GM19468 (cell line): ENCODE measurements at regions not wholly inside any gene's neighbourhood (a gene's known extent, or its start where the extent isn't known, plus 50 kb on each side); places are given as distances from the start of the nearest gene placed in this dataset.

Experiments used
- ATAC-seq: cut with Tn5 transposase; IDR thresholded peaks from one replicate; pipeline ENCODE4 v1.9.1; 2021; ENCODE audit warnings: mild to moderate bottlenecking, moderate library complexity, moderate number of reproducible peaks; ENCODE audit not compliant: unreplicated experiment; ENCODE audit errors: extremely low read depth

DNA sequence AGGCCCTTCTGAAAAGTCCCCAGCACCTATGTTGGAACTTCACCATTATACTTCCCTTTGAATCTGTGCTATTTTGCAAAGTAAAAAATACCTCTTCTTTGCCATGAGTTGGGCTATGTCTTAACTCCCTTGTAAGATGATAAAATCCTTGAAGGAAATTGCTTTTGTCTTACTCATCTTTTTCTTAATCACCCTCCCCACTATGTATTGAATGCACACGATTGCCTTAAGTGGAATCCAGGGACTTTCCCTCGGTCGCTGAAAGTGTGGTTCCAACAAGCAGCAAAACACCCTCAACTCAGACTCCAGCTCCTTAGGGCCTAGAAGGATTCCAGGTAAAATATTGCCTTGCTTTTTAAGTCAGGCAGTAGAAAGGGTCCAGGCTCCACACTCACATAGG, 173.2 kb upstream of the ARL4C start:
- no peak for ATAC-seq

DNA sequence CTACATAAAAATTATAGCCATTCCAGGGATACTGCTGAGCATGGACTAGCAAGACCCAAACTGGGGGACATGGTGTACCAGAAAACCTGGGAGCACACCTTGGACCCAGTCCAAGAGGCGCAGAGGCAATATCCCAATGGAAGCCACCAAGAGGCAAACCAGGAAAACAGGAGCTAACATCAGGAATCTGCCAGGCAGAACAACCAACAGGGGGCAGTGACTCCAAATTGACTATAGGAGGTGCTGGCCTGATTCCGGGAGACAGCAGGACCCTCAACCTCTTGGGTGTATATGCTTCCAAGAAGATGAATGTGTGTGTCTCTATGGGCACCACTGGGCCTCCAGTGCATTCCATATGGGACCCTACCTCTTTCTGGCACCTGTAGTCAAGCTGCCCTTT, 172.7 kb upstream of the ARL4C start:
- ATAC-seq: no peak

DNA sequence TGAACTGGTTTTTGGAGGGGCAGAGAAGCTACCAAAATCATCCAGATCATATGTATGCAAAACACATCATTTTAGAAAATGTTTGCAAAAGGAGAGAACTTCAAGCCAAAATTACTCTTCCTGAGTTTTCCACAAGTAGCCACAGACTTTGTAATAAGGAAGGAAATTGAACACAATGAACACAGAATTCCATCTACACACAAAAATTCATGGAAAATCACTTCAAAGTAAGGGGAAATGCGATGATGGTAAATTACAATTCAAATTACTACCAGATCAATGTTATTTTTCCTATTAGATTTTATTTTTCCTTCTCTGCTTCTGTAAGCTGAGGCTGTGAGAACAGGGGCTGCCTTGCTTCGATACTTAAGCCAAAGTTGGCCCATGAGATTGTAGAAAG, 172.1 kb upstream of the ARL4C start:
- no peak for ATAC-seq

DNA sequence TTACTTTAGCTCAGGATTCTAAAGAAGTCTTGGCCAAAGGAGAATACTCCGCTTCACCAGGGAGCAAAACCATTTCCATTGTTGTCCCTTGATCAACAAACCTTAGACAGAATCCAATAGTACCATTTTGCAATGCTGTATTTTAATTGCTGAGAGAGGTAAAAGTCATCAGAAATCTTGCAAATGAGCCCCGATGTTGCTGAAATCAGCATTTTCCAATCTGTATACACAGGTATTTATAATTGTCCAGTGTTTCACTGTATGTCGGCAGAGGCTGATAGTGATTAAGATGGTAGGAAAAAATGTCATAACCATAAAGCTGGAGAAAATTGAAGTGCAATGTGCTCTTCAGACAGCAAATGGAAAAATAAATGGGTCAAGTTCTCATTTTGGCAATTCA, 170.0 kb upstream of the ARL4C start:
- ATAC-seq: no peak

DNA sequence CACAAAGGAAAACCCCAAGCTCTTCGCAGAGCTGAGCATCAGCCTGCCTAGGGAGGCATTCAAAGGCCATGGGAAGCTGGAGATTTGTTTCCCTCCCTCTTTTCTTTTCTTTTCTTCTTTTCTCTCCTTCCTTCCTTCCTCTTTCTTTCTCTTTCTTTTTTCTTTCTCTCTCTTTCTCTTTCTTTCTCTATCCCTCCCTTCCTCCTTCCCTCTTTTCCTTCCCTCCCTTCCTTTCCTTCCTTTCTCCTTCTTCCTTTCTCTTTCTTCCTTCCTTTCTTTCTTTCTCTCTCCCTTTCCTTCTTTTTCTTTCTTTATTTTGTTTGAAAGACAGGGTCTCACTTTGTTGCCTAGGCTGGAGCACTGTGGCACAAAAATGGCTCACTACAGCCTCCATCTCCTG, 168.4 kb upstream of the ARL4C start:
- ATAC-seq: no peak

DNA sequence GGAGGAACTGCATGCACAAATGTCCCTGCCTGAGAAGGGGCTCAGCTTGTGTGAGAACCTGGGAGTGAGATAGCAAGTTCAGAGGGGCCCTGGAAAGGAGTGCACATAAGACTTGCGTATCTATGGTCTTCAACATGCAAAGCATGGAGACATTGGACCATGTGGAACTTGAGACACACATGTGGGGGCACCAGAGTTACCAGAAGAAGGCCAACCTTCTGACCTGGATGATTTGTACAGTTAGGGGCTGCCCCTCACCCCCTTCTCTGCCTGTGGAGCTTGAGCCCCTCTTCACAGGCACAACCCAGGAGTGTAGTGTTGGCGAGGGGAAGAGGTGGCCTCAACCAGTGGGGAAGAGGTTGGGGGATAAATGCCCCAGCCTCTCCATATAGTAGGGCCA, 165.0 kb upstream of the ARL4C start:
- no peak for ATAC-seq

DNA sequence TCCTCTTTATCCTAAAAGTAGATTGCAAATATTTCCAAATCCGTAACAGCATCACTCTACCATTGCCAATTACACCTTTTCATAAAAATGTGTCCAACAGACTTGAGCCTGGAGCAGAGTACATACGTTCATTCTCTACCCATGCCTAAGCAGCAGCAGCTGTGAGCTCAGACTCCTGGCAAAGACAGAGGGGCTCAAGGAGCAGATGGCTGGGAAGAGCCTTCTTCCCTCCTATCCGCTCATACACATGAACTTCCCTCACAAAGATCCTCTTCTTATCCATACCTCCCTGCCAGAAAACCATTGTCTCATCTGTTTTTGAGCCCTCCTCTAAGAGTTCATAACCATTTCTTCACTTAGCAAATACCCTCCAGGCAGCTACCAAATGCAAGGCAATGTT, 164.3 kb upstream of the ARL4C start:
- ATAC-seq: no peak

DNA sequence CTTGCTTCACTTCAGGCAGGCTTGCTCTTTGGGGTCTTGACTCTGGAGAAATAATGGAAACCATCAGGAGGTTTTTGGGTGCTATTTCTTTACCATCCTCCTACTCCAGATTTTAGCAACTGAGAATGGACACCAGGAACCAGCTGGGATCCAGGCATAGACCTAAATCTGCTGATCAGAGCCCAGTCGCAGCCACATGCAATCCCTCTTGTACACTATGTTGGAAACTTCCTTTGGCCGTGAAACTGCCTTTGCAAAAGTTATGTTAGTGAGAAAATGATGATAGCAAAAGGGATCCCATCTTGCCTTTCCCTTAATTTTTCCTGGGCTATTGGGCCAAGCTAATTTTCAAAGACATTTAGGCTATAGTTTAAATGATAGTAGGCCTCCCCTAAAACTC, 158.8 kb upstream of the ARL4C start:
- ATAC-seq: no peak

DNA sequence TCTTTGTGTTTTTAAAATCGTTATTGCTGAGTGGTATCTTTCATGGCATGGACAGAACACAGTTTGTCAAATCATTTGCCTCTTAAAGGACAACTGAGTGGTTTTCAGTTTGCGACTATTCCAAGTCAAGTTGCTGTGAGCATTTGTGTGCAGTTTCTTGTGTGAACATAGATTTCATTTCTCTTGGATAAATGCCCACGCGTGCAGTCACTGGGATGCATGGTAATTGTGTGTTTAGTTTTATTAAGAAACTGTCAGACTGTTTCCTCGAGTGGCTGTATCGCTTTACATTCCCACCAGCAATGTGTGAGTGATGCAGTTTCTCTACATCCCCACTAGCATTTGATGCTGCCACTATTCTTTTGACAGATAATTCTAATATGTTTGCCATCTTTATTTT, 154.0 kb upstream of the ARL4C start:
- no peak for ATAC-seq

DNA sequence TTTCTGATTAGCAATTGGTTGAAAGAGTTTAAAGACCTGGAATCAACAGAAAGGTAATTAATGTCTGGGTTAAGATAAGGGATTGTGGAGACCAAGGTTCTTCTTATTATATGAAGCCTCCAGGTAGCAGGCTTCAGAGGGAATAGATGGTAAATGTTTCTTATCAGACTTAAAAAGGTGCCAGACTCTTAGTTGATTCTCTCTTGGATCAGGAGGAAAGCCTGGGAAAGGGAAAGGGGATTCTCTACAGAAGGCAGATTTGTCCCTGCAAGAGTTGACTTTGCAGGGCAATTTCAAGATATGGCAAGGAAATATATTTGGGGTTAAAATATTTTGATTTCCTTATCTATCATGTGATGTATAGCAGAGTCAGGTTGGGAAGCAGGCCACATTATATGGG, 153.1 kb upstream of the ARL4C start:
- no peak for ATAC-seq

DNA sequence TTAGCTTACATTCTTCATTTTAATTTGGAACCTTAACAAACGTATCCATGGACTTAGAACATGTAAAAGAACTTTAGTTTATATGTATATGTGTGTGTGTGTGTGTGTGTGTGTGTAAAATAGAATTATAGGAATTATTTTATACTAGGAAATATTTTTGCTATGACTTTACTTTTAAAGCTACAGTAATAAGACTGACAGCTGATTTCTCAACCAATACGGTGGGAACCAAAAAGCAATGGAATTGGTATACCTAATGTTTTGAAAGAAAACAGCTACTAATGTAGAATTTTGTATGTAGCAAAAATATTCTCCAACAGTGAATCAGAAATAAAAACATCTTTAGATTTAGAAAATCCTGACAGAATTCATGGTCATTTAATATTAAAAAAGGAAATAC, 146.5 kb upstream of the ARL4C start:
- ATAC-seq: no peak

DNA sequence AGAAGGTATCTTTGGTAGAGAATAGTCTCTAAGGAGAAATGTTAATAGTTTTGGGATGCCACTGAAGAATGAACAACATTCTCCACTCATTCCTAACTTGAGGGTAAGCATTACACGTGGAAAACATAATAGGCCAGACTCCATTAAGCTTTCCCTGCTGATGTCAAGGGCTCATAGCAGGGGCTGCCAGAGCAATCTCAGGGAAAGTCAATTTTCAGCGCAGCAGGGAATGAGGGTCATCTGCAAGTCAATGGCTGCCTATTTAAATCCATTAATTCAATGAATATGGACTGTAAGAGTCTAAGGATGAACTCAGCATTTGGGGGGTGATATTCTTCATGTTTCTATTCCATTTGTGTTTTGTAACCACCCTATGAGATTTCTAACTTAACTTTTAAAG, 144.2 kb upstream of the ARL4C start:
- ATAC-seq: no peak

DNA sequence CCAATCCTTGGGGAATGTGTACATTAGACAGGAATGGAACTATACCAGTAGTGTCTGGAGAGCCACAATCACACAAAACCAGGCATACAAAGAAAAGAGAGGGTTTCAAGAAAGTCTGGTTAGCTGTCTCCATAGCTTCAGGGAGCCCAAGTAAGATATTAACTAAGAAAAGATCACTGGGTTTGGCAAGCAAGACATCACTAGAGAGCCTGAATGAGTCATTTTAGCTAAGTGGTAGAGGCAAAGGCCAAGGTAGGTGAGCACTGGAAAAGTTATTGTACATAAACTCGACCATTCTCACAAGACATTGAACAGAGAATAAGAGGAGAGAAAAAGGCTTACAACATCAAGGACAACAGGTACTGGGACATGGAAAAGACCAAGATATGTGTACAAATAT, 143.8 kb upstream of the ARL4C start:
- no peak for ATAC-seq

DNA sequence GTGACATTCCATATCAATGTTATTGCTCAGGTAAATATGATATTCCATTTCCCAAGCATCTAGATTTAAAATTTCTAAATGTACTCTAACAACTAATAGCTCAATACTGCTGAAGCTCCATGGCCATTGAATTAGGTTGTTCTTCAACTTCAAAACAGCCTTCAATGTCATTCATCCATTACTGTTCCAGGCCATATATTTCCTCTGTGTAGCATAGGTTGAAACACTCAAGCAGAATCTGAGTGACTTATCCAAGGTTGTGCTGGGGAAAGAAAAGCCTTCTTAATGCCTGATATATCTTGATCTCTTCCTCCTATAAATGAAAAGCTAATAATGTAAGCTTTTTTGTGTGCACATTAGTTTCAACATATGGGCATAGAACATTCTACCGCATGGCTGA, 142.1 kb upstream of the ARL4C start:
- no peak for ATAC-seq

DNA sequence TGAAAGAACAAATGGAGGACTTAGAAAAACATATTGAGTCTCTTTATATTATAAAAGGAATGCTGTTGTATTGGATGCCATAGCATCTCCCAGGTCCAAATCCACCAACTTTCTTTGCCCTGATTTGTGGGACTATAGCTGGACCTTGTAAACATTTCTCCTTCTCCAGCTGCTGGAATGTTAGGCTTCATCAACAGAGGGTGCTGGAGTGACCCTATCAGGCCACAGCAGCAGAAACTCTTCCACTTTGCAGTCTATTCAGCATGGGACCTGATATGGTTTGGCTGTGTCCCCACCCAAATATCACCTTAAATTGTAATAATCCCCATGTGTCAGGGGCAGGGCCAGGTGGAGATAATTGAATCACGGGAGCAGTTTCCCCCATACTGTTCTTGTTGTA, 138.4 kb upstream of the ARL4C start:
- ATAC-seq: no peak

DNA sequence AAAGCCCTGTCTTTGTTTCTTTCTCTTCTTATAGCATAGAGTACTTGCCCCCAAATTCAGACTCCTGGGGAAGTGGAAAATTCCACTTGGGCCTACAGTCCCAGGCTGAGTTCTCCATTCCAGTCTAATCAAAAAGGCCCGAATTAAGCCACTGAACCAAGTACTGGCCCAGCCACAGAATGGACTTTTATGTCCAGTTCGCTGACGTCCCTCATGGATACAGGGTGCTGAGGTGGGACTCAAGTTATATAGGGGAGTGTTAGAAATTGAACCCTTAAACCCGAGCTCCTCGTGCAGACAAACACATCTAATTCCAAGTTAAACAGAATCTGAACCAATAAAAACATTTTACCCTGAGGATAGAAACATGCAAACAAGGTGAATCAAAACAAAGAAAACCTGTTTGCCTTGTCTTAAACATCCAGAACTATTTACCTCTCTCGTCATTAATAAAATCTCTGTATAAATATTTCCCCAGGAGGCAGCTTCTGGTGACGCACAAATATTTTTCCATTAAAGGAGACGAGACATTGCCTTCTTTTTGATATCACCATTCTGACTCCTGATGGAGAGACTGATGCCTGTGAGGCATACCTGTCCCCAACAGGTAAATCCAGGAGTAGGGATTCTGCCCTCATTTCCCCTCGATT, 136.8 kb upstream of the ARL4C start:
- ATAC-seq: no peak

DNA sequence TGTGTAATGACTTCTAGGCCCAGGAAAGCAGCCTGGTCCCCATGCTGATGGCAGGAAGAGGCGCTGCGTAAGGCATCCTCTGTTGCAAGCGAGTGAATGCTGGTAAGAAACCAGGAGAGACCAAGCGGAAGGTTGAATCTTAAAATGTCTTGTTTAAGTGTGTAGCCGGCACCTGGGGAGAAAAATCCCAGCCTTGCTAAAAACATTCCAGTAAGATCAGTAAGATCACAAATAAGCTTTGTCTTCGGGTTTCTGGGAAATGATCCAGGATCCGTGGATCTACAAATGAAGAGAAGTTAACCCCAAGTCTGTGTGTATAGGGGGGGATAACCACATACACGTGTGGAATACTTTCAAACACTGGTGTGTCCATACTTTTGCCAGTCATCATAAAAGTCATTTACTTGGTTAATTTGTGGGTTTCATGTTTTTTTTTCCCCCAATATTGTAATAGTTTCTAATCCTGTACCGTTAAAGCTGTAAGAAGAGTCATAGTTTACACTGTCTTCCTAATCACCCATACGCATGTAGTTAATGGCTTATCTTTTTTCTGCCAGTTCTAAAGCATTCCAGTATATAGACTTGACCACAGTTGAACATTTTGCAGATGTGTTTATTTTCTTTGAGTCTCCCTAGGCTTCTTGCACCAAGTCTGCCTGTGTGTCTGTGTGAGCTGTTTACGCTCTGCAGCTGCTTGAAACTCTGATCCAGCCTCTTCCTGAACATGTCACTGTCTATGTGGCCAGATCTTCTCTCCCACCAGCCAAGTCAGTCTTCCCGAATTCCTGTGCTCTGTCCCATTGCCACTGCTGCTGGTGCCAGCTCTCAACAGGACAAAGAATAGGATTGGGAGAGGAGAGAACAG, 135.9 kb upstream of the ARL4C start:
- no peak for ATAC-seq

DNA sequence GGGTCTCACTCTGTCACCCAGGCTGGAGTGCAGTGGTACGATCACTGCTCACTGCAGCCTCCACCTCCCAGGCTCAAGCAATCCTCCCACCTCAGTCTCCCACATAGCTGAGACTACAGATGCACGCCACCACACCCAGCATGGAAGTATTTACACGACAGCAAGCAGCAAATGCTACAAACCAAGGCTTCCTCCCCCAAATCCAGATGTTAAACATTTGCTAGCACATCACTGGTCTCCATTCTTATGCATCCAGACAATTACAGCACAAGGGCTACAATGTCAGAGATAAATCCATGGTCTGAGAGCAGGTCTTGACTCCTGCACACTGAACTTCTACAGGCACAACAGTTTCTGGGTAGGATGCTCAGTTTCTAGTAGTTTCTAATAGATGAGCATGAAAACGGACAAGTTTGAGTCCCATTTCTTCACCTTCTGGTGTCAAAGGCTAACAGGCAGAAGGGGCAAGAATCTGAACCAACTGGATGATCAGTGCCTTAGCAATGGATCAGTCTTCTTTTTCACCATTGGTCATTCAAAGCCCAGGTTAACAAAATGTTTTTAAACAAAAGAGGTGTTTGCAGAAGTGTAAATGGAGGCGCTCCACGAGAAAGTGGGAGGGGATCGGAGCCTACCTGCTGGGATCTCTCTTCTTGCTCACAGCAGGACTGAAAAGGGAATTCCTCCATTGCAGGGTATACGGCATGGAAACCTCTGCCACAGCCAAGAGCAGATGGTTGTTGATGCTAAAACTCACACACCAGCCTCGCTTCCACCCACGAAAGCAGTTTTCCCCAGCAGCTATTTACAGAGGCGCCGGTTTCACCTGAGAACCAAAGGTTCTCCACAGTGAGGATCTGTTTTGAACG, 135.0 kb upstream of the ARL4C start:
- ATAC-seq: no peak

DNA sequence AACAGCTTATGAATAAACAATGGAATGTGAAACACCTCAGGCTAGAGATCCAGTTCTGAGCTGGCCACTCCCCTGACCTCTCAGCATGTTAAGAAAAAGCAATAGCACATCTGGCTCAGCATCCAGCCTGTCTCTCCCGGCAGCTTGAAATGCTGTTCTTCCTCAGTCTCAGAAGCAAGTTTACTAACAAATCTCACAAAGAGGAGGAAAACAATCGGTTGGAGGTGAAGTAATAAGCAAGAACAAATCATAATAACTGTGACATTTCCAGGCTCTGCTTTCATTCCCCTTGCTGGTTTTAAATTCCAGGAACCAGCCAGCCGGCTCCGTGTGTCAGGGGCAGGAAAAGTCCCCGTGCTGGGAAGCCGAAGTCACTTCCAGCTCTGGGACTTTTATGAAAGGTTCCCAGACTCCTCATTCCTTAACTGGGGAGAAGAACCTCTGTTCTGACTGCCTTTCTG, 133.9 kb upstream of the ARL4C start:
- ATAC-seq: no peak

DNA sequence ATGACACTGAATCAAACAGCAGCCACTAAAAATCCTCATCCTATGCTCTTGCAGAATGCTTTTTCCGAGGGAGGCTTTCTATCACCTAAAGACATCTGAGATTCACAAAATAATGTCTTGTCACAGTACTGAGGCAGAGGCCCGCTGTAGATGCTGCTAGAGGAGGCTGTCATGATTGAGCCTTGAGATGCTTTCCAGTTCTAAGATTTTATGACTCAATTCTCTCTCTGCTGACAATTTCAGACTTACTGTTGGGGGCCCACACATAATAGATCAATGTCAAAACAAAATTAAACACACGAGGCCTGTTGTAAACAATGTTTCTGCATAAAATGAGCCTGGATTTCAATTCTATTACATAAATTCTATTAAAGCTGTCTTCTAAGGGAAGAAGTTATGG, 132.7 kb upstream of the ARL4C start:
- no peak for ATAC-seq

DNA sequence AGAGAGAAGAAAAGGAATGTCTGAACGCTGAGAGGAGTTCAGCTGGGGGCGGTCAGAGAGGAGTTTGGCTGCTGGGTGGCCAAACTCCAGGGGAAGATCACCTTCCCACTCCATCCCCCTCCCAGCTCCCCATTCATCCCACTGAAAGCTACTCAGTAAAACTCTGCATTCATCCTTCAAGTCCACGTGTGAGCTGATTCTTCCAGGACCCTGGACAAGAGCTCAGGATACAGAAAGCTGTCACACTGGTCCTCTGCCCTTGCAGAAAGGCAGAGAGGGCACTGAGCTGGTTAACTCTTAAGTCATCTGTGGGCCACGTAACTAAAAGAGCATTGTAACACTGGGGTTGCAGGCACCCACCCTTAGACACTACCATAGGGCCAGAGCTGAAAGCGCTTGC, 132.1 kb upstream of the ARL4C start:
- no peak for ATAC-seq
